AG04449 (cell line): ENCODE measurements at regions not wholly inside any gene's neighbourhood (a gene's known extent, or its start where the extent isn't known, plus 50 kb on each side); places are given as distances from the start of the nearest gene placed in this dataset.

Experiments used
- CTCF ChIA-PET: fragments of 350-600 bp; formaldehyde crosslinking; extraction: SDS; loops from one replicate; lab custom pipeline; 2021; ENCODE audit warnings: antibody characterized with exemption; lab: Yijun Ruan, JAX
- POLR2A ChIA-PET: fragments of 400-600, 350-600 bp; formaldehyde crosslinking; extraction: SDS; loops from one replicate; lab custom pipeline; 2020; ENCODE audit warnings: antibody characterized with exemption, inconsistent platforms; lab: Yijun Ruan, JAX
- DNase-seq: peaks from one replicate; pipeline ENCODE4 v3.0.0-alpha.2; 2010; ENCODE audit warnings: low read depth, low spot score
- H3K4me3 ChIP-seq: 2 replicates; pipeline ENCODE4 v1.5.1; 2011; ENCODE audit warnings: low read depth, mild to moderate bottlenecking, control low read depth, low read length
- CTCF ChIP-seq: IDR thresholded peaks from one replicate; pipeline ENCODE4 v1.5.1; 2011; ENCODE audit warnings: mild to moderate bottlenecking, moderate library complexity, low read length, control low read depth, inconsistent platforms; ENCODE audit not compliant: insufficient read depth; ENCODE audit errors: missing control alignments

DNA sequence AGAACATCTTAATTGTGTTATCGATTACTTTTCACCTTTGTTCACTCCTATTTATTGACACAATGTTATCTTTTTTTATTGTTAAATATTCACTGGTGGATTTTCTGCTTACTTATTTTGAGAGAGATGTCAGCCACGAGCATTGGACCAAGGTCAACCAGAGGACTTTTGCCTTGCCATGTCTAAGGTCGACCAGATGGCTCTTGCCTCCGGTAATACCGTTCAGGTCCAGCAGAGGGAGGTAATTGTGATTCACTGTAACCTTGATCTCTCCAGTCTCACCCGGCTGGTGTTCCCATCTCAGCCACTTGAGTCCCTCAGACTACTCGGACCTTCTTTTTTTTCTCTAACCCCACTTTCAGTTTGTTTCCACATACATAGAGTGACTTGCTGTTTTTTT is 1438.1 kb downstream of the UQCRFS1 start:
- POLR2A ChIA-PET, result no interaction called here
- peak; percentile 9 for TF ChIP-seq CTCF
- no peak for DNase-seq
- H3K4me3 ChIP-seq, result no peak overlapping the region
- CTCF ChIA-PET, result no interaction called here

DNA sequence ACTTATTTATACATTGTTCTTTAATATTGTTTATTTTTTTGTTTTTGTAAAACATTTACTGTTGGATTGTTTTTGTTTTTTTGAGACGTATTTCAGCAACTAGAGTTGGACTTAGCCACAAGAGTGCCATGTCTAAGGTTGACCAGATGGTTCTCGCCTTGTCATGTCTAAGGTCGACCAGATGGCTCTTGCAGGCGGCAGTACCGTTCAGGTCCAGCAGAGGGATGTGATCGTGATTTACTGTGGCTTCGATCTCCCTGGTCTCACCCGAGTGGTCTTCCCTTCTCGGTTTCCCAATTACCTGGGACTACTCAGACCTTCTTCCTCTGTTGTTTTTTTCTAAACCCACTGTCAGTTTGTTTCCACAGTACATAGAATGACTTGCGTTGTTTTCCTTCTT is 1438.6 kb downstream of the UQCRFS1 start:
- POLR2A ChIA-PET, result no interaction called here
- DNase-seq, result no peak
- CTCF ChIA-PET, result no interaction called here
- TF ChIP-seq CTCF, result peak; percentile 13
- H3K4me3 ChIP-seq, result no peak overlapping the region

DNA sequence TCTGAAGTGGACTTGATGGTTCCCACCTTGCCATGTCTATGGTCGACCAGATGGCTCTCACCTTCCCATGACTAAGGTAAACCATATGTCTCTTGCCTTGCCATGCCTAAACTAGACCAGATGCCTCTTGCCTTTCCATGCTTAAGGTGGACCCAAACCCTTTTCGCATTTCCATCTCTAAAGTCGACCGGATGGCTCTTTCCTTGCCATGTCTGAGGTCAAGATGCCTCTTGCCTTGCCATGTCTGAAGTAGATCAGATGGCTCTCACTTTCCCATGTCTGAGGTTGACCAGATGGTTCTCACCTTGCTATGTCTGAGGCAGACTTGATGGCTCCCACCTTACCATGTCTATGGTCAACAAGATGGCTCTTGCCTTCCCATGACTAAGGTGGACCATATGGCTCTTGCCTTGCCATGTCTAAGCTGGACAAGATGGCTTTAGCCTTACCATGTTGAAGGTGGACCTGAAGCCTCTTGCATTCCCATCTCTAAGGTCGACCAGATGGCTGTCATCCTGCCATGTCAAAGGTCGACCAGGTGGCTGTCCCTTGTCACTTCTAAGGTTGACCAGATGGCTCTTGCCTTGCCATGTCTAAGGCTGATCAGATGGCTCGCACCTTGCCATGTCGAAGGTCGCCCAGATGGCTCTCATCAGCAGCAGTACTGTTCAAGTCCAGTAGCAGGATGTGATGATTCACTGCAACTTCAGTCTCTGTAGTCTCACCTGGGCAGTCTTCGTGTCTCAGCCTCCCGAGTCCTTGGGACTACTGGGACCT is 1439.4 kb downstream of the UQCRFS1 start:
- ChIA-PET POLR2A (no interaction called here), CTCF (no interaction called here)
- no peak for TF ChIP-seq CTCF
- no peak overlapping the region for H3K4me3 ChIP-seq
- DNase-seq, result no peak

GRCh38 chr19:27772059-27772458 is 1440.9 kb downstream of the UQCRFS1 start:
- H3K4me3 ChIP-seq, result no peak overlapping the region
- CTCF ChIA-PET, result no interaction called here
- TF ChIP-seq CTCF, result no peak
- no peak for DNase-seq
- POLR2A ChIA-PET, result no interaction called here

DNA sequence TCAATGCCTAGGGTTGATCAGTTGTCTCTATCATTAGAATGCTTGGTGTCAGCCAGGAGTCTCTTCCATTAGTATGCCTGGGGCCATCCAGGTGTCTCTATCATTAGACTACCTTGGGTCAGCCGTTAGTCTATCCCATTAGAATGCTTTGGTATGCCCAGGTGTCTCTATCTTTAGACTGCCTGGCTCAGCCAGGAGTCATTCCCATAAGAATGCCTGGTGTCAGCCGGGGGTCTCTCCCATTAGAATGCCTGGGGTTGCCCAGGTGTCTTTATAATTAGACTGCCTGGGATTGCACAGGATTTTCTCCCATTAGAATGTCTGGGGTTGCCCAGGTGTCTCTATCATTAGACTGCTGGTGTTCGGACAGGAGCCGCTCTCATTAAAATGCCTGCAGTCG is 1442.9 kb downstream of the UQCRFS1 start:
- ChIA-PET POLR2A (no interaction called here), CTCF (no interaction called here)
- H3K4me3 ChIP-seq, result no peak overlapping the region
- no peak for TF ChIP-seq CTCF
- DNase-seq, result no peak

DNA sequence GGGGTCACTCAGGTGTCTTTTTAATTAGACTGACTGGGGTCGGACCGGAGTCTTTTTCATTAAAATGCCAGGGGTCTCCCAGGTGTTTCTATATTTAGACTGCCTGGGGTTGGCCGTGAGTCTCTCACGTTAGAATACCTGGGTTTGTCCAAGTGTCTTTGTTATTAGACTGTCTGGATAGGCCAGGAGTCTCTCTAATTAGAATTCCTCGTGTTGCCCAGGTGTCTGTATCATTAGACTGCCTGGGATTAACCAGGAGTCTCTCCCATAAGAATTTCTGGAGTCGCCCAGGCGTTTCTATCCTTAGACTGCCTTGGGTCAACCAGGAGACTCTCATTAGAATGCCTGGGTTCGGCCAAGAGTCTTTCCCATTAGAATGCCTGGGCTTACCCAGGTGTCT is 1445.7 kb downstream of the UQCRFS1 start:
- CTCF ChIA-PET, result no interaction called here

More for the DNA sequence above, 1445.7 kb downstream of the UQCRFS1 start:
- no peak for DNase-seq
- no peak overlapping the region for H3K4me3 ChIP-seq
- POLR2A ChIA-PET, result no interaction called here
- no peak for TF ChIP-seq CTCF
